DMS153 treated with DMSO at 0.1 percent for 48 hours (cell line): ENCODE measurements at regions not wholly inside any gene's neighbourhood (a gene's known extent, or its start where the extent isn't known, plus 50 kb on each side); places are given as distances from the start of the nearest gene placed in this dataset.

Source experiments
- DNase-seq: peaks from one replicate; lab custom pipeline; 2025; ENCODE audit not compliant: unreplicated experiment; lab: John Stamatoyannopoulos, UW

- DNase-seq: no peak
These were observed 515.8 kb downstream of the PREX1 start for GRCh38 chr20:48311956-48312355.

- no peak for DNase-seq
These were observed 517.5 kb downstream of the PREX1 start for GRCh38 chr20:48310305-48310704.

- DNase-seq: no peak
These were observed 518.5 kb downstream of the PREX1 start for GRCh38 chr20:48309293-48309692.

- no peak for DNase-seq
These were observed 518.9 kb downstream of the PREX1 start for GRCh38 chr20:48308882-48309281.

- DNase-seq: no peak
These were observed 519.5 kb downstream of the PREX1 start for GRCh38 chr20:48308232-48308781.

- no peak for DNase-seq
These were observed 520.5 kb downstream of the PREX1 start for GRCh38 chr20:48307277-48307676.

GRCh38 chr20:48302844-48303542 lies 517.7 kb upstream of the SULF2 start:
- no peak for DNase-seq

GRCh38 chr20:48302149-48302548 lies 516.9 kb upstream of the SULF2 start:
- no peak for DNase-seq

GRCh38 chr20:48301189-48301588 lies 515.9 kb upstream of the SULF2 start:
- DNase-seq: no peak

GRCh38 chr20:48300529-48300928 lies 515.2 kb upstream of the SULF2 start:
- no peak for DNase-seq

- peak; percentile 60 for DNase-seq
These were observed 513.7 kb upstream of the SULF2 start for GRCh38 chr20:48298851-48299484.

- no peak for DNase-seq
These were observed 513.2 kb upstream of the SULF2 start for GRCh38 chr20:48298433-48298832.

GRCh38 chr20:48295966-48296421 lies 510.7 kb upstream of the SULF2 start:
- no peak for DNase-seq

- no peak for DNase-seq
These were observed 510.2 kb upstream of the SULF2 start for GRCh38 chr20:48295445-48295903.

- no peak for DNase-seq
These were observed 509.7 kb upstream of the SULF2 start for GRCh38 chr20:48294942-48295341.

GRCh38 chr20:48294196-48294595 lies 508.9 kb upstream of the SULF2 start:
- DNase-seq: no peak

GRCh38 chr20:48293671-48294070 lies 508.4 kb upstream of the SULF2 start:
- no peak for DNase-seq

GRCh38 chr20:48292806-48293205 lies 507.5 kb upstream of the SULF2 start:
- DNase-seq: no peak

GRCh38 chr20:48291896-48292295 lies 506.6 kb upstream of the SULF2 start:
- DNase-seq: no peak

- no peak for DNase-seq
These were observed 503.7 kb upstream of the SULF2 start for GRCh38 chr20:48288930-48289507.

- no peak for DNase-seq
These were observed 502.4 kb upstream of the SULF2 start for GRCh38 chr20:48287552-48288170.
